Esophagus muscularis mucosa (tissue), 3 donors: ENCODE measurements at regions not wholly inside any gene's neighbourhood (a gene's known extent, or its start where the extent isn't known, plus 50 kb on each side); places are given as distances from the start of the nearest gene placed in this dataset.

Experiments
- CTCF ChIP-seq, 3 experiments: fragments of 200-600 bp in 2 of 3; fragments of 450-650 bp in 1 of 3; sonication (generic) in 2 of 3; IDR thresholded peaks; one replicate each; pipeline ENCODE4 v1.5.1; 2017 to 2019; ENCODE audit warnings: antibody characterized with exemption in 3 of 3, mild to moderate bottlenecking in 2 of 3, moderate library complexity in 1 of 3
- POLR2A ChIP-seq: fragments of 450-650 bp; IDR thresholded peaks from one replicate; pipeline ENCODE4 v1.6.1; 2017; ENCODE audit warnings: antibody characterized with exemption, moderate library complexity, mild to moderate bottlenecking, low read depth

- TF ChIP-seq CTCF (IDR thresholded peaks at IDR 0.05) (no peak), POLR2A (no peak)
These were observed 50.6 kb upstream of the MED9 start for GRCh38 chr17:17426184-17426583.
